ENCODE measurements at regions not wholly inside any gene's neighbourhood (a gene's known extent, or its start where the extent isn't known, plus 50 kb on each side); places are given as distances from the start of the nearest gene placed in this dataset.

DNA sequence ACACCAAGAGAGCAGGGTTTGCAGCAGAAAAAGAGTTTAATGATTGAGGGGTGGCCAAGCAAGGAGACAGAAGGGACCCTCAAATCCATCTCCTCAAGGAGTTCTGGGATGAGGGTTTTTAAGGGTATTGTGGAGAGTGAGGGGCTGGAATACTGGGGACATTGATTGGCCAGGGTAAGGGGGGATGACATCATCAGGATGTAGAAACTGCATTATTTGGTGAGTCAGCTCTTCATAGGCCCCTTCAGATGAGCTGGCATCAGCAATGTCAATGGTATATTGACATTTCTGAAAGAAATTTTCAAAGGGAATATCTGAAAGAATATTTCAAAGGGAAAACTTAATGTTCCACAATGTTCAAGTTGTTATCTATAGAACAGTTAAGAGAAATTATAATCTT is 168.1 kb upstream of the SNX7 start:
- no peak for TF ChIP-seq RAD21 (conservative IDR thresholded peaks at IDR 0.05)
- TF ChIP-seq TAF1 (IDR thresholded peaks at IDR 0.05; ENCODE audit: low read depth) = no peak
- no peak for TF ChIP-seq EP300 (conservative IDR thresholded peaks at IDR 0.05; ENCODE audit: poor library complexity, severe bottlenecking)
- TF ChIP-seq EZH2 (IDR thresholded peaks at IDR 0.05; ENCODE audit: borderline replicate concordance, insufficient read depth, low read length, poor library complexity, severe bottlenecking) = no peak
- TF ChIP-seq, protein P1, sequence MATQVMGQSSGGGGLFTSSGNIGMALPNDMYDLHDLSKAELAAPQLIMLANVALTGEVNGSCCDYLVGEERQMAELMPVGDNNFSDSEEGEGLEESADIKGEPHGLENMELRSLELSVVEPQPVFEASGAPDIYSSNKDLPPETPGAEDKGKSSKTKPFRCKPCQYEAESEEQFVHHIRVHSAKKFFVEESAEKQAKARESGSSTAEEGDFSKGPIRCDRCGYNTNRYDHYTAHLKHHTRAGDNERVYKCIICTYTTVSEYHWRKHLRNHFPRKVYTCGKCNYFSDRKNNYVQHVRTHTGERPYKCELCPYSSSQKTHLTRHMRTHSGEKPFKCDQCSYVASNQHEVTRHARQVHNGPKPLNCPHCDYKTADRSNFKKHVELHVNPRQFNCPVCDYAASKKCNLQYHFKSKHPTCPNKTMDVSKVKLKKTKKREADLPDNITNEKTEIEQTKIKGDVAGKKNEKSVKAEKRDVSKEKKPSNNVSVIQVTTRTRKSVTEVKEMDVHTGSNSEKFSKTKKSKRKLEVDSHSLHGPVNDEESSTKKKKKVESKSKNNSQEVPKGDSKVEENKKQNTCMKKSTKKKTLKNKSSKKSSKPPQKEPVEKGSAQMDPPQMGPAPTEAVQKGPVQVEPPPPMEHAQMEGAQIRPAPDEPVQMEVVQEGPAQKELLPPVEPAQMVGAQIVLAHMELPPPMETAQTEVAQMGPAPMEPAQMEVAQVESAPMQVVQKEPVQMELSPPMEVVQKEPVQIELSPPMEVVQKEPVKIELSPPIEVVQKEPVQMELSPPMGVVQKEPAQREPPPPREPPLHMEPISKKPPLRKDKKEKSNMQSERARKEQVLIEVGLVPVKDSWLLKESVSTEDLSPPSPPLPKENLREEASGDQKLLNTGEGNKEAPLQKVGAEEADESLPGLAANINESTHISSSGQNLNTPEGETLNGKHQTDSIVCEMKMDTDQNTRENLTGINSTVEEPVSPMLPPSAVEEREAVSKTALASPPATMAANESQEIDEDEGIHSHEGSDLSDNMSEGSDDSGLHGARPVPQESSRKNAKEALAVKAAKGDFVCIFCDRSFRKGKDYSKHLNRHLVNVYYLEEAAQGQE (IDR thresholded peaks at IDR 0.05; ENCODE audit: borderline replicate concordance) = no peak
- no peak overlapping the region for H3K4me2 ChIP-seq (ENCODE audit: low read length)
- H3K4me3 ChIP-seq (ENCODE audit: low read length) = no peak overlapping the region
- no peak overlapping the region for H3K9ac ChIP-seq (ENCODE audit: low read length)
- H3F3A ChIP-seq (ENCODE audit: insufficient read depth, low read length, poor library complexity, severe bottlenecking) = no peaks in the 10 kb centered on the region
- H3K9me2 ChIP-seq (ENCODE audit: insufficient read depth, low read length) = no peaks in the 10 kb centered on the region
- H3K27me3 ChIP-seq (ENCODE audit: insufficient read depth, low read depth, low read length) = no peaks in the 10 kb centered on the region
- no peaks in the 10 kb centered on the region for H4K20me1 ChIP-seq (ENCODE audit: insufficient read depth)
- H3K79me2 ChIP-seq (replicated peaks; ENCODE audit: insufficient read depth, low read length) = no peaks in the 10 kb centered on the region
- no peaks in the 10 kb centered on the region for H3K36me3 ChIP-seq (ENCODE audit: insufficient read depth, low read length)
- no peaks in the 10 kb centered on the region for H3K9me3 ChIP-seq (ENCODE audit: low read length)
- no peak overlapping the region for H2AFZ ChIP-seq (ENCODE audit: low read depth, low read length)
- no peak overlapping the region for H3K27ac ChIP-seq (ENCODE audit: low read length)

DNA sequence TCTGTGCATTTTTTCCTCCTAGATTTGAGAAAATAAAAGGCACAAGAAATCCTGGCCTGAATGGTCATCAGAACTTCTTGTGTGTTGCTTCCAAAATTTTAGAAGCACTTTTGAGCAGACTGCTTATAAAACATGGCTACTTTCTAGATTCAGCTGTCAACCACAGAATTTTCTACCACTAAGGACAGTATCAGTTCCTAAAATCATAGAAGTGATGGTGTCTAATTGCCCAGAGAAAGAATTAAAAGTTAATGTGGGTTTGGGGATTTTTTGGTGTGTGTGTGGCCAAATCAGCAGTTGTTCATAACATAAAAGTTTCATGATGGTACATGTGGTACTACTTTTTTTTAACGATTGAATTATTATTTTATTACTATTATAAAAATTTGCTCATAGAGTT is 171.4 kb upstream of the SNX7 start:
- Histone ChIP-seq H3K79me2 (replicated peaks; ENCODE audit: insufficient read depth, low read length) (no peaks in the 10 kb centered on the region), H3K9me3 (ENCODE audit: low read length) (no peaks in the 10 kb centered on the region), H3K4me3 (ENCODE audit: low read length) (no peak overlapping the region), H3K27ac (ENCODE audit: low read length) (no peak overlapping the region), H3K4me2 (ENCODE audit: low read length) (no peak overlapping the region), H3F3A (ENCODE audit: insufficient read depth, low read length, poor library complexity, severe bottlenecking) (no peaks in the 10 kb centered on the region), H4K20me1 (ENCODE audit: insufficient read depth) (no peaks in the 10 kb centered on the region), H3K36me3 (ENCODE audit: insufficient read depth, low read length) (no peaks in the 10 kb centered on the region), H2AFZ (ENCODE audit: low read depth, low read length) (no peak overlapping the region), H3K9me2 (ENCODE audit: insufficient read depth, low read length) (no peaks in the 10 kb centered on the region), H3K27me3 (ENCODE audit: insufficient read depth, low read depth, low read length) (no peaks in the 10 kb centered on the region), H3K9ac (ENCODE audit: low read length) (no peak overlapping the region)
- no peak for TF ChIP-seq SMC3 (conservative IDR thresholded peaks at IDR 0.05; ENCODE audit: poor library complexity)
- no peak for TF ChIP-seq RAD21 (conservative IDR thresholded peaks at IDR 0.05)
- no peak for TF ChIP-seq POLR2AphosphoS5 (IDR thresholded peaks at IDR 0.05)
- no peak for TF ChIP-seq EP300 (conservative IDR thresholded peaks at IDR 0.05; ENCODE audit: poor library complexity, severe bottlenecking)
- TF ChIP-seq TAF1 (IDR thresholded peaks at IDR 0.05; ENCODE audit: low read depth) = no peak
- TF ChIP-seq, protein P2, sequence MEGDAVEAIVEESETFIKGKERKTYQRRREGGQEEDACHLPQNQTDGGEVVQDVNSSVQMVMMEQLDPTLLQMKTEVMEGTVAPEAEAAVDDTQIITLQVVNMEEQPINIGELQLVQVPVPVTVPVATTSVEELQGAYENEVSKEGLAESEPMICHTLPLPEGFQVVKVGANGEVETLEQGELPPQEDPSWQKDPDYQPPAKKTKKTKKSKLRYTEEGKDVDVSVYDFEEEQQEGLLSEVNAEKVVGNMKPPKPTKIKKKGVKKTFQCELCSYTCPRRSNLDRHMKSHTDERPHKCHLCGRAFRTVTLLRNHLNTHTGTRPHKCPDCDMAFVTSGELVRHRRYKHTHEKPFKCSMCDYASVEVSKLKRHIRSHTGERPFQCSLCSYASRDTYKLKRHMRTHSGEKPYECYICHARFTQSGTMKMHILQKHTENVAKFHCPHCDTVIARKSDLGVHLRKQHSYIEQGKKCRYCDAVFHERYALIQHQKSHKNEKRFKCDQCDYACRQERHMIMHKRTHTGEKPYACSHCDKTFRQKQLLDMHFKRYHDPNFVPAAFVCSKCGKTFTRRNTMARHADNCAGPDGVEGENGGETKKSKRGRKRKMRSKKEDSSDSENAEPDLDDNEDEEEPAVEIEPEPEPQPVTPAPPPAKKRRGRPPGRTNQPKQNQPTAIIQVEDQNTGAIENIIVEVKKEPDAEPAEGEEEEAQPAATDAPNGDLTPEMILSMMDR (IDR thresholded peaks at IDR 0.05; ENCODE audit: poor library complexity, severe bottlenecking) = no peak

DNA sequence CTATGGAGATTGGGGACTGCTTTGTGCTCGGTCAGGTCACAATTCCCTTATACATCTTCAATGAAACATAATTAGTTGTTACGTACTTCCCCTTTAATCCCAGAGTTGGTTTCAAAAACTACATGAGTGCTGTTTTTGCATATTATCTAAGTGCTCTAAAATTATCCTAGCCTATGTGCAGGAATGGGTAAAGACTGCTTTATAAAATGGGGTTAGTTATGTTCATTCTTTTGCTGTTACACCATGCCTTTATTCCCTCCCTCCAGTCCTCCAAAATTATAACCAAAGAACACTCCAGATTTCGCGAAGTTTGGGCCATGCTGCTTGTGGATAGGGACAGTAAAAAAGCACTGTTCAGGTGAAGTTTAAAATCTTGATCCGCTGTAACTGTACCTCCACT is 173.9 kb upstream of the SNX7 start:
- Histone ChIP-seq H4K20me1 (ENCODE audit: insufficient read depth) (no peaks in the 10 kb centered on the region), H3K79me2 (replicated peaks; ENCODE audit: insufficient read depth, low read length) (no peaks in the 10 kb centered on the region), H2AFZ (ENCODE audit: low read depth, low read length) (no peak overlapping the region), H3K9me3 (ENCODE audit: low read length) (no peaks in the 10 kb centered on the region), H3K9me2 (ENCODE audit: insufficient read depth, low read length) (no peaks in the 10 kb centered on the region), H3K27me3 (ENCODE audit: insufficient read depth, low read depth, low read length) (no peaks in the 10 kb centered on the region), H3K27ac (ENCODE audit: low read length) (no peak overlapping the region), H3K4me3 (ENCODE audit: low read length) (no peak overlapping the region), H3K4me2 (ENCODE audit: low read length) (no peak overlapping the region), H3K36me3 (ENCODE audit: insufficient read depth, low read length) (no peaks in the 10 kb centered on the region), H3K9ac (ENCODE audit: low read length) (no peak overlapping the region), H3F3A (ENCODE audit: insufficient read depth, low read length, poor library complexity, severe bottlenecking) (no peaks in the 10 kb centered on the region)
- no peak for TF ChIP-seq SMC3 (conservative IDR thresholded peaks at IDR 0.05; ENCODE audit: poor library complexity)
- TF ChIP-seq MXI1 (conservative IDR thresholded peaks at IDR 0.05; ENCODE audit: poor library complexity, severe bottlenecking) = no peak
- no peak for TF ChIP-seq RAD21 (conservative IDR thresholded peaks at IDR 0.05)
- TF ChIP-seq EP300 (conservative IDR thresholded peaks at IDR 0.05; ENCODE audit: poor library complexity, severe bottlenecking) = no peak
- no peak for TF ChIP-seq TAF1 (IDR thresholded peaks at IDR 0.05; ENCODE audit: low read depth)
- TF ChIP-seq, protein P1 (IDR thresholded peaks at IDR 0.05; ENCODE audit: borderline replicate concordance) = no peak
